DOHH2 (cell line): ENCODE measurements at regions not wholly inside any gene's neighbourhood (a gene's known extent, or its start where the extent isn't known, plus 50 kb on each side); places are given as distances from the start of the nearest gene placed in this dataset.

Source experiments
- EZH2phosphoT487 ChIP-seq: fragments of 200-600 bp; sonication (generic); IDR thresholded peaks from 2 replicates; pipeline ENCODE4 v1.6.1; 2017; ENCODE audit warnings: borderline replicate concordance, mild to moderate bottlenecking, antibody characterized with exemption, low read length, moderate library complexity, mixed read lengths
- TF ChIP-seq, protein P1 (sequence below): fragments of 200-600 bp; sonication (generic); IDR thresholded peaks from one replicate; pipeline ENCODE4 v1.5.1; 2014; ENCODE audit warnings: antibody characterized with exemption, mild to moderate bottlenecking, low read depth, low read length; ENCODE audit not compliant: poor library complexity, severe bottlenecking

GRCh38 chr21:16540966-16541727, 811.4 kb downstream of the USP25 start:
- TF ChIP-seq, protein P1, sequence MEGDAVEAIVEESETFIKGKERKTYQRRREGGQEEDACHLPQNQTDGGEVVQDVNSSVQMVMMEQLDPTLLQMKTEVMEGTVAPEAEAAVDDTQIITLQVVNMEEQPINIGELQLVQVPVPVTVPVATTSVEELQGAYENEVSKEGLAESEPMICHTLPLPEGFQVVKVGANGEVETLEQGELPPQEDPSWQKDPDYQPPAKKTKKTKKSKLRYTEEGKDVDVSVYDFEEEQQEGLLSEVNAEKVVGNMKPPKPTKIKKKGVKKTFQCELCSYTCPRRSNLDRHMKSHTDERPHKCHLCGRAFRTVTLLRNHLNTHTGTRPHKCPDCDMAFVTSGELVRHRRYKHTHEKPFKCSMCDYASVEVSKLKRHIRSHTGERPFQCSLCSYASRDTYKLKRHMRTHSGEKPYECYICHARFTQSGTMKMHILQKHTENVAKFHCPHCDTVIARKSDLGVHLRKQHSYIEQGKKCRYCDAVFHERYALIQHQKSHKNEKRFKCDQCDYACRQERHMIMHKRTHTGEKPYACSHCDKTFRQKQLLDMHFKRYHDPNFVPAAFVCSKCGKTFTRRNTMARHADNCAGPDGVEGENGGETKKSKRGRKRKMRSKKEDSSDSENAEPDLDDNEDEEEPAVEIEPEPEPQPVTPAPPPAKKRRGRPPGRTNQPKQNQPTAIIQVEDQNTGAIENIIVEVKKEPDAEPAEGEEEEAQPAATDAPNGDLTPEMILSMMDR, result no peak
- TF ChIP-seq EZH2phosphoT487, result no peak
